Breast epithelium (tissue), 3 donors: ENCODE measurements at regions not wholly inside any gene's neighbourhood (a gene's known extent, or its start where the extent isn't known, plus 50 kb on each side); places are given as distances from the start of the nearest gene placed in this dataset.
"Not testable (repeated sequence)": the region's sequence is repeated elsewhere in the genome, so short reads cannot be mapped to it uniquely, and the experiment has no call there.

Experiments used
- CTCF ChIP-seq, 3 donors: fragments of 450-650 bp; IDR thresholded peaks; one replicate each; pipeline ENCODE4 v1.5.1; 2016 to 2017; ENCODE audit warnings: antibody characterized with exemption in 3 of 3, mild to moderate bottlenecking in 3 of 3, moderate library complexity in 3 of 3
- POLR2A ChIP-seq: fragments of 450-650 bp; IDR thresholded peaks from one replicate; pipeline ENCODE4 v1.6.1; 2016; ENCODE audit warnings: antibody characterized with exemption, mild to moderate bottlenecking, moderate library complexity
- POLR2AphosphoS5 ChIP-seq, 3 donors: sonication (generic); formaldehyde crosslinking; IDR thresholded peaks; one replicate each; pipeline ENCODE4 v1.6.1; 2017; ENCODE audit warnings: antibody characterized with exemption in 3 of 3

- TF ChIP-seq POLR2A; CTCF (IDR thresholded peaks at IDR 0.05); POLR2AphosphoS5 (IDR thresholded peaks at IDR 0.05): not testable (repeated sequence)
Measured at GRCh38 chr12:84446478-84446877, 466.1 kb downstream of the SLC6A15 start.
